ENCODE measurements at regions not wholly inside any gene's neighbourhood (a gene's known extent, or its start where the extent isn't known, plus 50 kb on each side); places are given as distances from the start of the nearest gene placed in this dataset.

- no peak for TF ChIP-seq CHD7 (IDR thresholded peaks at IDR 0.05; ENCODE audit: insufficient replicate concordance, low read length)
Observed at GRCh38 chr2:235140801-235141081, 188.9 kb downstream of the SH3BP4 start (continued).
